NCI-H1105 (cell line): ENCODE measurements at regions not wholly inside any gene's neighbourhood (a gene's known extent, or its start where the extent isn't known, plus 50 kb on each side); places are given as distances from the start of the nearest gene placed in this dataset.

Source experiments
- DNase-seq: peaks from one replicate; lab custom pipeline; 2025; lab: John Stamatoyannopoulos, UW

- no peak for DNase-seq
Observed at GRCh38 chr9:86893811-86894490, 53.4 kb downstream of the GAS1 start.

DNA sequence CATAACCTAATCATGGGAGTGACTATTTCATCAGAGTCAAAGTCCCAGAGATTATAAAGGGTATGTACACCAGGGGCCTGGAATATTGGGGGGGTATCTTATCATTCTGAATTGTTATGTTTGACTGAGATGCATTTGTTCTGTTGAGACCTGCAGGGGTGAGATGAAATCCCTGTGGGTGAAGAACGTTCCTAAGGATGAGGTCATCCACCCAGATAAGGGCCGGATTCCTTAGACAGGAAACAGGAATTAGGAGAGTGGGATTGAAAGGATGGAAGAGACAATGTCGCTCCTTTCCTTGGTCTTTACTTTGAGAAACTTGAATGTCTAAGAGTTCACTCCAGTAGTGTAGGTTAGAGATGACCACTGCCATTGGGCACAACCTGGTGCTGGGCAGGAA lies 54.7 kb downstream of the GAS1 start:
- DNase-seq = no peak

DNA sequence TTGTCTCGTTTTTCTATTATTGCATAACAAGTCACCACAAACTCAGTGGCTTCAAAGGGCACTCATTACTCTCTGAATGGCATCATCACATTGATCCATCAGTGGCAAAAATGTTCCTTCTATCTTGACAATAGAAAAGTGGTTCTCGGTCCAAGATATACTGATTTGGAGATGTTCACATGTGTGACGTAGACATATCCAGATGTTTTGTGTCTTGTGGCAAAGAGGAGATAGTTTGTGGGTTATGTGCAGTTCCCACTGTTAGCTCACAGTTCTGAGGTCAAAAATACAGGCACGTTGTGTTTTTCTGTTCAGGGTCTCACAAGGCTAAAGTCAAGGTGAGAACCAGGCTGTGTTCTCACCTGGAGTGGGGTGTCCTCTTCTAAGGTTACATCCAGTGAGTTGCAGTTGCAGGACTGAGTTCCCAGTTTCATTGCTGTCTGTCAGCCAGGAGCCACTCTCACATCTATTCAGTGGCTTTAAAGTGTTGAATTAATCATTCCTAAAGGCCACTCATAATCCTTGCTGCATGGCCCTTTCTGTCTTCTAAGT lies 55.3 kb downstream of the GAS1 start:
- no peak for DNase-seq

DNA sequence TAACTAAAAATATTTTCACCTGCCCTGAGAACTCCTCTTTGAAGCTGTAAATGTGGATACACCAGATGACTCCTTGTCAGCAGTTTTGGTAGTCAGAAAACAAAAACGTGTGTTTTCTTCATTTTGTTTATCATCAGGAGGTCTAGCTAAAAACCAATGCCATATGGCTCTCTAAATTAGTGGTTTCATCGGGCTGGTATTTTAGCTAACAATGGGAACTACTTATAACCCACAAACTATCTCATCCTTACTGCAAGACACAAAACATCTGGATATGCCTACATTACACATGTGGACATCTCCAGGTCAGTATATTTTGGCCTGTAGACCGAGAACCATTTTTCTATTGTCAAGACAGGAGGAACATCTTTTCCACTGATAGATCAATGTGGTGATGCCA lies 56.2 kb downstream of the GAS1 start:
- no peak for DNase-seq

- no peak for DNase-seq
Observed at GRCh38 chr9:86885232-86885631, 62.1 kb downstream of the GAS1 start.

- DNase-seq = peak; percentile 4
Observed at GRCh38 chr9:86876621-86877196, 70.6 kb downstream of the GAS1 start.

- no peak for DNase-seq
Observed at GRCh38 chr9:86868616-86869015, 78.7 kb downstream of the GAS1 start.

DNA sequence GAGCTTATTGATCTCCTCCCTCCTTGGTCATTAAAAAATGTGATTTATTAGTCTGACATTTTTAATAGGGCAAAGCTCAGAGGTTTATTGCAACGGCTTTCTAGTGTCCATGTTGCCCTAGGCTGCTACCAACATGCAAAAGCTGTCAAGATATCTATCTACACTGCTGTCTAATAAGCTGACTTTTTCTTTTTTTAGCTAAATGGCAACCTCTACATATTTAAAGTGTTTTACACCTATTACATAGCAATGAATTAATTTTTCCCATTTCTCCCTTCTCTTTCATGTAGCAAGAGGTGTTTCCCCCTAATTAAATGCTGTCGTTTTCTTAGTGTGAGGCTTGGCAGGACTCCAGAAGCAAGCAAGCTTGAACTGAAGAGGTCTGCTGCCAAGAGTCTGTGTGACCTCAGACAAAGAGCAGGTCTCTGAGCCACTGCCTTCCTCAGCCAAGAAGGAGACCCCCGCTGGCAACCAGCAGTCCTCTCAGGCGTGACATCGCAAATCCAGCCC lies 79.4 kb downstream of the GAS1 start:
- DNase-seq = peak; percentile 67

GRCh38 chr9:86865952-86866351 lies 81.4 kb downstream of the GAS1 start:
- no peak for DNase-seq

GRCh38 chr9:86860006-86860405 lies 87.3 kb downstream of the GAS1 start:
- no peak for DNase-seq

GRCh38 chr9:86859056-86859455 lies 88.2 kb downstream of the GAS1 start:
- DNase-seq = no peak

- DNase-seq = no peak
Observed at GRCh38 chr9:86858009-86858408, 89.3 kb downstream of the GAS1 start.

- DNase-seq = no peak
Observed at GRCh38 chr9:86856259-86856658, 91.0 kb downstream of the GAS1 start.

DNA sequence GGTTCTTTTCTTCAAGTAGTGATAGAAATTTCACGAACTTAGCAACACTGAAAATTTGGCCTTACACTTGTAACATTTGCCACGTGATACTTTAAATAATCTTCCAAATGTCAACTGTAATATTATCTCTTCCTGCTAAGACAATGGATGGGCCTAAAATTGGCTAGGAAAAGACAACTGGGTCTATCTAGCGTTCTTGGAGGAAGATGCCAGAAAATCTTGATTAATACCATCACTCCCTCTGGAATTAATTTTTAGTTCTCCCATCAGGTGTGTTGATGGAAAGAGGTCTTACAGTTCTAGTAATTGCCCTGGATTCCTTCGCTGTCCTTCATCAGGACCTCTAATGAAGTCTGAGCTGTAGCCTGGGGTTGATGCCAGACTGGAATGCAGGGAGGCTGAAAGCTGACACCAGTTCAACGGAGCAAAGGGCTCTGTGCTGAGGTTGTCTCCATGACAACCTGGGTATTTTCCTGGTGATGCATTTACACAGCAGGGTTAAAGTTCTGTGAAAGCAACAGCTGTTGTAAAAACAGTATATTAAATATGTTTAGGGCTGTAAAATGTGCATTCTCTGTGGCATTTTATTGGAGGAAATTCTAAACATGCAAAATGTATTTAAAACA lies 92.3 kb downstream of the GAS1 start:
- peak; percentile 53 for DNase-seq

DNA sequence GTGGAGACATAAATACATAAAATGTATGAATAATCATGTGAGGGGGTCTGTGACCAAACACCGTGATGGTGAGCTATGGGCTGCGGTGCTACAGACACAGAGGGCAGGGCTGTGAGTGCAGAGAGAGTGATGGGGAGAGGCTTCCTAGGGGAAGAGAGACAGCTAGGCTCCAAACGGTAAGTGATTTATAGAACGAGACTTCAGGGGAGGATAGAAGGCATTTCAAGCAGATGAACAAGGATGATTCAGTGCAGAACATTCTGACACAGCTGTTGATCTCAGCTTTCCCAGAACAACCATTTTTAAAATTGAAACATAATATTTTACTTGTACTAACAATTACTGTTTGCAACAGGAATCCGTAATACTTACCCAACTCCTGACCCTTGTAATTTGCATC lies 100.7 kb downstream of the GAS1 start:
- no peak for DNase-seq

GRCh38 chr9:86843206-86843605 lies 104.1 kb downstream of the GAS1 start:
- DNase-seq = peak; percentile 15

- no peak for DNase-seq
Observed at GRCh38 chr9:86842573-86842972, 104.7 kb downstream of the GAS1 start.

GRCh38 chr9:86839522-86839921 lies 107.8 kb downstream of the GAS1 start:
- no peak for DNase-seq

DNA sequence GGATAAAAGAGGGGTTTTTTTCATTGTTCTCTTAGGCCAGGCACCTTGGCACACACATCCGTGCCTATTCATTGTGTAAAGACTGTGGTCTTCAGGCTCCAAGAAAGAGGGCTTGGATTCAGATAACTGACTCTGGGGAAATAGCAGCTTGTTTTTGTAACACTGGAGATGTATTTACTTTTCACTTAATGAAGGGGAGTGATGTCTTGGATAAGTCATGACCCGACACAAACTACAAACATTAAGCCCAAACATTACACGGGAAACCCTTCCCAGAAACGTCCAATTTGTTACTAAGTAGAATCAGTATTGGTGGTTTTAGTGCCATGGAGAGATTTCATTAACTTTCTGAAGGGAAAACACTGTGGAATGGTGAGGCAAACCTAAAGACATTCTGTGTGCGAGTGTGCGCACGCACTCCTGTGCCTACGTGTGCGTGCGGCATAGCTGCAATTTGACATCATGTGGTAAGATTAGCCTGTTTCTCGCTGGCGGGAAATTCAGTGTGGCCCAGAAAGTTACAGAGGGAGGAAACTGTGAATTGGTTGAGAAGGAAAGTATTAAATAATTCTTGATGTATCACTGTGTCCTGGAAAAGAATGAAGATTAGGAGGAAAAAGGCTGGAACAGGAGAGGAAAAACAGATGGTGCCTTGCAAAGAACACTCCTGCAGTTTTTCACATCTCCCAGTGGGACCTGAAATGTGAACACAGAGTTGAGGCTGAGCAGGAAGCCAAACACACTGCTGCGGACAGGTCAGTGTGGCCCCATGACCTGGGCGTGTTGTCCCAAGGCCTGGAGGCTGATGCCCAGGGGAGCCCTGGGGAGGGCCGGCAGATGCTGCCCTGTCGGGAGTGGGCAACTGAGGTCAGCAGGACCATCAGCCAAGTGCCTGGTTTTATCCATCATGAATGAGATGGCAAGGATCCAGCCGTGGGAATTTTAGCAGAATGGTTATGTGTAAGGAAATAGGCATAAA lies 108.5 kb downstream of the GAS1 start:
- DNase-seq = no peak

GRCh38 chr9:86837345-86837744 lies 110.0 kb downstream of the GAS1 start:
- DNase-seq = no peak

DNA sequence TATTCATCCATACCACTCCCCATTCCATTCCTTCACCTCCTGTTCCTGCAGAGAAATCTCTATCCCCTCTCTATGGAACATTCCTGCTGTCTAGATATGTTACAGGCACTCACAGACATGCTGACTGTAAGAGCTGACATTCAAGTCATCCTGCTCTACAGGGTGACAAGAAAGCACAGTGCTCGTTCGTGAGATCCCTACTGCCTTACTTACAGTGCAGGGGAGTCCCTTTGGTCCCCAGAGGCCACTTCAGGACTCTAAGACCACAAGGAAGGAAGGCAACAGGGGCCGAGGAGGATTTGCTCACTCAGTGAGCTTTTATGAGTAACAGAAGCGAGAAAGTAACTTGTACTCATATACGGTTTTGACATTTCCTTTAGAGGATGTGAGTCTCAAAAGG lies 110.5 kb downstream of the GAS1 start:
- no peak for DNase-seq

DNA sequence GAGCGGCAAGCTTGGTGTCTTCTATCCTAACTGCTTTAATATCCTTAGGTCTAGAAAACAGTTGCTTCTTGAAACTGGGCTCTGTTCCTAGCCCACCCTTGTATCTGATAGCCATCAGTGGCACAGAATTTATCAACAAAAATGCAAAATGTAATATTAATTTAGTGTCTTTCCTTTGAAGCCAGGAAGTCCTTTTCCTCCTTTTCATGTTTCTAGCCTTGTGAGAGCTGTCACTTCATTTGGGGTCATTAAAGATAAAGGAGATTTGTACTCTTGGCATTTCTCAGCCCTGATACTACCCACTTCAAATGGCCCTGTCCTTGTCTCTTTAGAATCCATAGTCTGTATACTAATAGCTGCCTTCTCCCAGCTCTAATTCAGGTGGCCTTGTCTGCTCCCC lies 111.0 kb downstream of the GAS1 start:
- no peak for DNase-seq
